H9 (cell line): ENCODE measurements at regions not wholly inside any gene's neighbourhood (a gene's known extent, or its start where the extent isn't known, plus 50 kb on each side); places are given as distances from the start of the nearest gene placed in this dataset.

Source experiments
- DNase-seq: peaks from one replicate; pipeline ENCODE4 v3.0.0-alpha.2; 2017
- H2AFZ ChIP-seq: one replicate; pipeline ENCODE4 v1.6.1; 2013; ENCODE audit warnings: mild to moderate bottlenecking, low read length, control low read depth, moderate library complexity
- H2AK5ac ChIP-seq: 2 replicates; pipeline ENCODE4 v1.6.1; 2013; ENCODE audit warnings: low read length, control low read depth, mixed read lengths; ENCODE audit not compliant: insufficient read length
- H2BK120ac ChIP-seq: one replicate; pipeline ENCODE4 v1.6.1; 2013; ENCODE audit warnings: low read depth, mild to moderate bottlenecking, low read length, control low read depth, inconsistent platforms; ENCODE audit not compliant: poor library complexity, severe bottlenecking
- H2BK12ac ChIP-seq: 2 replicates; pipeline ENCODE4 v1.6.1; 2013; ENCODE audit warnings: low read length, control low read depth, mixed read lengths, low read depth; ENCODE audit not compliant: insufficient read length
- H2BK15ac ChIP-seq: 2 replicates; pipeline ENCODE4 v1.6.1; 2013; ENCODE audit warnings: low read depth, low read length, control low read depth
- H2BK20ac ChIP-seq: one replicate; pipeline ENCODE4 v1.6.1; 2013; ENCODE audit warnings: low read depth, mild to moderate bottlenecking, low read length, control low read depth, inconsistent platforms; ENCODE audit not compliant: poor library complexity, severe bottlenecking
- H2BK5ac ChIP-seq: 2 replicates; pipeline ENCODE4 v1.6.1; 2013; ENCODE audit warnings: low read length, control low read depth, mixed read lengths; ENCODE audit not compliant: insufficient read length
- H3K14ac ChIP-seq: 2 replicates; pipeline ENCODE4 v1.6.1; 2013; ENCODE audit warnings: low read length, control low read depth; ENCODE audit not compliant: insufficient read depth
- H3K18ac ChIP-seq: 2 replicates; pipeline ENCODE4 v1.6.1; 2013; ENCODE audit warnings: low read depth, mild to moderate bottlenecking, mixed read lengths, low read length, control low read depth; ENCODE audit not compliant: insufficient read length
- H3K23ac ChIP-seq: 2 replicates; pipeline ENCODE4 v1.6.1; 2013; ENCODE audit warnings: low read length, control low read depth, mixed read lengths, low read depth; ENCODE audit not compliant: insufficient read length
- H3K23me2 ChIP-seq: 2 replicates; pipeline ENCODE4 v1.6.1; 2013; ENCODE audit warnings: low read depth, mild to moderate bottlenecking, mixed read lengths, low read length, control low read depth; ENCODE audit not compliant: insufficient read length, poor library complexity, severe bottlenecking
- H3K27ac ChIP-seq: 2 replicates; pipeline ENCODE4 v1.5.1; 2013; ENCODE audit warnings: low read length, control low read depth, mixed read lengths, low read depth; ENCODE audit not compliant: insufficient read length
- H3K27me3 ChIP-seq: 2 replicates; pipeline ENCODE4 v1.6.1; 2013; ENCODE audit warnings: low read length, control low read depth, inconsistent platforms; ENCODE audit not compliant: insufficient read depth
- H3K4ac ChIP-seq: 2 replicates; pipeline ENCODE4 v1.6.1; 2013; ENCODE audit warnings: low read depth, mild to moderate bottlenecking, control low read depth, inconsistent platforms, low read length, moderate library complexity
- H3K4me1 ChIP-seq: 2 replicates; pipeline ENCODE4 v1.6.1; 2013; ENCODE audit warnings: low read length, control low read depth, inconsistent platforms; ENCODE audit not compliant: insufficient read depth
- H3K4me2 ChIP-seq: 2 replicates; pipeline ENCODE4 v1.6.1; 2013; ENCODE audit warnings: low read length, control low read depth, mixed read lengths; ENCODE audit not compliant: insufficient read length, insufficient read depth
- H3K56ac ChIP-seq: 2 replicates; pipeline ENCODE4 v1.6.1; 2013; ENCODE audit warnings: low read depth, mild to moderate bottlenecking, mixed read lengths, low read length, control low read depth; ENCODE audit not compliant: insufficient read length
- H3K79me1 ChIP-seq: 2 replicates; pipeline ENCODE4 v1.6.1; 2013; ENCODE audit warnings: low read depth, mild to moderate bottlenecking, moderate library complexity, low read length, control low read depth, inconsistent platforms; ENCODE audit not compliant: insufficient read depth, poor library complexity, severe bottlenecking
- H3K79me2 ChIP-seq: 2 replicates; pipeline ENCODE4 v1.6.1; 2013; ENCODE audit warnings: low read length, control low read depth, inconsistent platforms; ENCODE audit not compliant: insufficient read depth
- H3K9ac ChIP-seq: 2 replicates; pipeline ENCODE4 v1.6.1; 2013; ENCODE audit warnings: low read length, control low read depth, mixed read lengths; ENCODE audit not compliant: insufficient read length; ENCODE audit errors: extremely low read depth
- H3K9me3 ChIP-seq: one replicate; pipeline ENCODE4 v1.6.1; 2013; ENCODE audit warnings: low read depth, low read length, inconsistent platforms; ENCODE audit not compliant: control insufficient read depth
- H3T11ph ChIP-seq: one replicate; pipeline ENCODE4 v1.6.1; 2013; ENCODE audit warnings: mild to moderate bottlenecking, low read length, control low read depth, inconsistent platforms
- H4K20me1 ChIP-seq: one replicate; pipeline ENCODE4 v1.6.1; 2013; ENCODE audit not compliant: control insufficient read depth, insufficient read length, insufficient read depth
- H4K5ac ChIP-seq: 2 replicates; pipeline ENCODE4 v1.6.1; 2013; ENCODE audit warnings: low read depth, mild to moderate bottlenecking, mixed read lengths, low read length, control low read depth; ENCODE audit not compliant: insufficient read length
- H4K8ac ChIP-seq: replicated peaks from 2 replicates; pipeline ENCODE4 v1.6.1; 2013; ENCODE audit warnings: low read length, control low read depth, mixed read lengths, low read depth; ENCODE audit not compliant: insufficient read length
- H4K91ac ChIP-seq: 2 replicates; pipeline ENCODE4 v1.6.1; 2013; ENCODE audit warnings: low read depth, mild to moderate bottlenecking, moderate library complexity, mixed read lengths, low read length, control low read depth; ENCODE audit not compliant: insufficient read length
- H3K27ac Mint-ChIP-seq, 3 experiments: 2 replicates in 2 of 3; 3 replicates in 1 of 3; pipeline ENCODE4 v1.8.0; 2020 to 2021; ENCODE audit warnings: mixed read lengths in 3 of 3, mild to moderate bottlenecking in 1 of 3, moderate library complexity in 1 of 3
- H3K27me3 Mint-ChIP-seq: 2 replicates; pipeline ENCODE4 v1.8.0; 2021; ENCODE audit warnings: low read depth, mild to moderate bottlenecking, moderate library complexity, mixed read lengths
- H3K36me3 Mint-ChIP-seq, 3 experiments: 2 replicates in 2 of 3; 3 replicates in 1 of 3; pipeline ENCODE4 v1.8.0; 2020 to 2021; ENCODE audit warnings: low read depth in 3 of 3, mixed read lengths in 3 of 3; ENCODE audit not compliant: insufficient read depth in 1 of 3
- H3K4me1 Mint-ChIP-seq, 2 experiments: 2 replicates each; pipeline ENCODE4 v1.8.0; 2020; ENCODE audit warnings: mixed read lengths in 2 of 2
- H3K4me3 Mint-ChIP-seq, 2 experiments: 2 replicates in 1 of 2; 3 replicates in 1 of 2; pipeline ENCODE4 v1.8.0; 2020 to 2021; ENCODE audit warnings: mild to moderate bottlenecking in 2 of 2, mixed read lengths in 2 of 2, moderate library complexity in 1 of 2
- H3K9me3 Mint-ChIP-seq, 2 experiments: 2 replicates in 1 of 2; 3 replicates in 1 of 2; pipeline ENCODE4 v1.8.0; 2020; ENCODE audit warnings: mild to moderate bottlenecking in 2 of 2, mixed read lengths in 2 of 2, moderate library complexity in 1 of 2
- CTCF ChIP-seq: fragments of 200-600 bp; sonication (generic); conservative IDR thresholded peaks from 3 replicates; pipeline ENCODE4 v1.8.0; 2021; ENCODE audit warnings: antibody characterized with exemption, mild to moderate bottlenecking
- WGBS: extraction: QIAGEN DNeasy Blood & Tissue Kit; methylation state at CpG from one replicate; pipeline ENCODE4 v1.1.7; 2013; ENCODE audit warnings: missing lambda C conversion rate, low lambda C conversion rate, mixed read lengths; ENCODE audit not compliant: insufficient read length; ENCODE audit errors: extremely low coverage; 5-methylcytosine and 5-hydroxymethylcytosine counted together

GRCh38 chr1:4000811-4001251, 100.8 kb upstream of the C1orf174 start:
- H3K9me3 Mint-ChIP-seq, result no peaks in the 10 kb centered on the region
- H2BK12ac ChIP-seq, result no peak overlapping the region
- H3K27me3 Mint-ChIP-seq, result peaks cover 2% of the 10 kb centered on the region
- no peak overlapping the region for H3K4me3 Mint-ChIP-seq
- peaks cover 2% of the 10 kb centered on the region for H3K23me2 ChIP-seq
- no peak overlapping the region for H3K4me2 ChIP-seq
- peak; percentile 23 for DNase-seq
- no peak overlapping the region for H4K8ac ChIP-seq
- no peak overlapping the region for H2BK15ac ChIP-seq
- no peak overlapping the region for H3K4ac ChIP-seq
- no peak overlapping the region for H3K9ac ChIP-seq
- H3K36me3 Mint-ChIP-seq, result no peaks in the 10 kb centered on the region
- H3K79me1 ChIP-seq, result no peaks in the 10 kb centered on the region
- no peak overlapping the region for H2BK20ac ChIP-seq
- no peak overlapping the region for H2BK120ac ChIP-seq
- no peaks in the 10 kb centered on the region for H3K4me1 ChIP-seq
- WGBS, result no CpG with 5 or more reads among the region's 17 CpGs
- H3K56ac ChIP-seq, result no peak overlapping the region
- H3K27ac ChIP-seq, result no peak overlapping the region
- no peak overlapping the region for H3K18ac ChIP-seq
- no peaks in the 10 kb centered on the region for H3K27me3 ChIP-seq
- no peaks in the 10 kb centered on the region for H3K79me2 ChIP-seq
- H2AK5ac ChIP-seq, result no peak overlapping the region
- H2AFZ ChIP-seq, result no peak overlapping the region
- no peak overlapping the region for H3K23ac ChIP-seq
- no peak for TF ChIP-seq CTCF
- no peaks in the 10 kb centered on the region for H4K20me1 ChIP-seq
- no peak overlapping the region for H4K5ac ChIP-seq
- H3K9me3 ChIP-seq, result no peaks in the 10 kb centered on the region
- H4K91ac ChIP-seq, result no peak overlapping the region
- H2BK5ac ChIP-seq, result no peak overlapping the region
- H3K4me1 Mint-ChIP-seq, result peaks cover 0 to 9% of the 10 kb centered on the region in 2 experiments; a peak in 1 of 4 replicates
- H3T11ph ChIP-seq, result no peak overlapping the region
- H3K27ac Mint-ChIP-seq, result peak overlapping the region in 1 of 3 experiments; percentile 52; a peak in 1 of 7 replicates
- H3K14ac ChIP-seq, result no peak overlapping the region
